IMR-90 (cell line): ENCODE measurements at regions not wholly inside any gene's neighbourhood (a gene's known extent, or its start where the extent isn't known, plus 50 kb on each side); places are given as distances from the start of the nearest gene placed in this dataset.

Experiments
- ATAC-seq: fragments of 200-7000 bp; cut with Tn5 transposase; 2 replicates; pipeline ENCODE4 v1.9.1; 2020; ENCODE audit warnings: low read depth, mild to moderate bottlenecking, moderate library complexity
- BruUV-seq: library from RNA; stranded (reverse); fragments of 400-500 nt; replicated peaks from 2 replicates; lab custom pipeline; 2021; lab: Mats Ljungman, UMichigan
- CTCF ChIA-PET: fragments of 300-600 bp; formaldehyde crosslinking; extraction: SDS; loops from one replicate; lab custom pipeline; 2021; ENCODE audit warnings: antibody characterized with exemption; lab: Yijun Ruan, JAX
- POLR2A ChIA-PET: fragments of 300-600 bp; sonication (Branson Sonifier 250); formaldehyde crosslinking; loops from one replicate; lab custom pipeline; 2022; ENCODE audit warnings: antibody characterized with exemption; ENCODE audit not compliant: unreplicated experiment; lab: Charles Lee
- DNase-seq: peaks from one replicate; pipeline ENCODE4 v3.0.0; 2013
- H2AFZ ChIP-seq: replicated peaks from 2 replicates; pipeline ENCODE3; 2013; ENCODE audit warnings: low read length, mild to moderate bottlenecking; ENCODE audit not compliant: poor library complexity
- H2AK5ac ChIP-seq: 2 replicates; pipeline ENCODE4 v1.6.1; 2013; ENCODE audit warnings: low read depth, low read length, inconsistent platforms
- H2AK9ac ChIP-seq: replicated peaks from 2 replicates; pipeline ENCODE3; 2013; ENCODE audit warnings: mild to moderate bottlenecking, low read depth, low read length, moderate library complexity; ENCODE audit not compliant: poor library complexity
- H2BK120ac ChIP-seq: 2 replicates; pipeline ENCODE4 v1.6.1; 2013; ENCODE audit warnings: low read depth, low read length, inconsistent platforms
- H2BK15ac ChIP-seq: 3 replicates; pipeline ENCODE4 v1.6.1; 2013; ENCODE audit warnings: low read depth, low read length, inconsistent platforms
- H2BK20ac ChIP-seq: 2 replicates; pipeline ENCODE4 v1.6.1; 2013; ENCODE audit warnings: low read depth, mild to moderate bottlenecking, inconsistent platforms, low read length, moderate library complexity
- H2BK5ac ChIP-seq: 2 replicates; pipeline ENCODE4 v1.6.1; 2013; ENCODE audit warnings: mild to moderate bottlenecking, low read depth, low read length, inconsistent platforms; ENCODE audit not compliant: poor library complexity, severe bottlenecking
- H3K14ac ChIP-seq: replicated peaks from 2 replicates; pipeline ENCODE4 v1.6.1; 2013; ENCODE audit warnings: low read depth, low read length, inconsistent platforms
- H3K18ac ChIP-seq: 2 replicates; pipeline ENCODE4 v1.6.1; 2013; ENCODE audit warnings: low read depth, low read length, control low read depth
- H3K23ac ChIP-seq: 2 replicates; pipeline ENCODE4 v1.6.1; 2013; ENCODE audit warnings: low read depth, low read length, inconsistent platforms
- H3K27ac ChIP-seq: 2 replicates; pipeline ENCODE4 v1.5.1; 2013; ENCODE audit warnings: mild to moderate bottlenecking, control low read depth, low read length; ENCODE audit not compliant: insufficient read depth
- H3K27me3 ChIP-seq: 2 replicates; pipeline ENCODE4 v1.6.1; 2013; ENCODE audit warnings: low read length; ENCODE audit not compliant: control insufficient read depth, insufficient read depth
- H3K36me3 ChIP-seq: 2 replicates; pipeline ENCODE4 v1.6.1; 2013; ENCODE audit warnings: low read length, mixed read lengths; ENCODE audit not compliant: control insufficient read depth, insufficient read depth
- H3K4ac ChIP-seq: 2 replicates; pipeline ENCODE4 v1.6.1; 2013; ENCODE audit warnings: low read depth, low read length, inconsistent platforms
- H3K4me1 ChIP-seq: 2 replicates; pipeline ENCODE4 v1.6.1; 2013; ENCODE audit warnings: low read length, mixed read lengths; ENCODE audit not compliant: control insufficient read depth, insufficient read depth
- H3K4me2 ChIP-seq: 2 replicates; pipeline ENCODE4 v1.6.1; 2013; ENCODE audit warnings: low read depth, mild to moderate bottlenecking, control low read depth, low read length, moderate library complexity
- H3K4me3 ChIP-seq: 2 replicates; pipeline ENCODE4 v1.5.1; 2013; ENCODE audit warnings: low read depth, mild to moderate bottlenecking, control low read depth, low read length, moderate library complexity; ENCODE audit not compliant: insufficient read depth
- H3K56ac ChIP-seq: 2 replicates; pipeline ENCODE4 v1.6.1; 2013; ENCODE audit warnings: low read length, inconsistent platforms; ENCODE audit not compliant: insufficient read depth; ENCODE audit errors: extremely low read depth
- H3K79me1 ChIP-seq, 2 experiments: 2 replicates each; pipeline ENCODE4 v1.6.1; 2013; ENCODE audit warnings: low read length in 2 of 2, inconsistent platforms in 1 of 2, low read depth in 1 of 2
- H3K9ac ChIP-seq: 2 replicates; pipeline ENCODE4 v1.6.1; 2013; ENCODE audit warnings: low read depth, low read length, control low read depth
- H3K9me1 ChIP-seq: 2 replicates; pipeline ENCODE4 v1.6.1; 2013; ENCODE audit warnings: low read length, inconsistent platforms; ENCODE audit not compliant: insufficient read depth
- H3K9me3 ChIP-seq: 2 replicates; pipeline ENCODE4 v1.6.1; 2013; ENCODE audit warnings: low read length; ENCODE audit not compliant: control insufficient read depth, insufficient read depth
- H4K20me1 ChIP-seq: 2 replicates; pipeline ENCODE4 v1.6.1; 2013; ENCODE audit warnings: low read length, inconsistent platforms; ENCODE audit not compliant: insufficient read depth
- H4K5ac ChIP-seq: 2 replicates; pipeline ENCODE4 v1.6.1; 2013; ENCODE audit warnings: mild to moderate bottlenecking, low read depth, low read length, control low read depth
- H4K8ac ChIP-seq, 2 experiments: 2 replicates each; pipeline ENCODE4 v1.6.1; 2013; ENCODE audit warnings: low read depth in 2 of 2, low read length in 2 of 2, control low read depth in 1 of 2, inconsistent platforms in 1 of 2
- H4K91ac ChIP-seq: 2 replicates; pipeline ENCODE4 v1.6.1; 2013; ENCODE audit warnings: low read depth, low read length, inconsistent platforms; ENCODE audit not compliant: insufficient read depth
- WGBS, 2 experiments: methylation state at CpG; one replicate each; pipeline versions ENCODE4 v1.1.5 to v1.1.7; 2013; ENCODE audit warnings: missing lambda C conversion rate in 2 of 2; ENCODE audit not compliant: insufficient read length in 1 of 2; ENCODE audit errors: extremely low coverage in 2 of 2; 5-methylcytosine and 5-hydroxymethylcytosine counted together
- dilution Hi-C: fragments of 300-500 bp; cut with HindIII; formaldehyde crosslinking; loops from one replicate; pipeline ENCODE4 v1.14.3; 2018; ENCODE audit warnings: low sequenced_read_pairs; ENCODE audit not compliant: unreplicated experiment
- in situ Hi-C: fragments of 300-500 bp; cut with MboI; formaldehyde crosslinking; loops from 3 replicates; pipeline ENCODE4 v1.14.3; 2019; ENCODE audit warnings: low sequenced_read_pairs, inconsistent platforms, mixed read lengths
- intact Hi-C: fragments of 100-400 bp; cut with micrococcal nuclease; formaldehyde crosslinking; loops from 2 replicates; pipeline ENCODE4 v1.10.0; 2022
- TF ChIP-seq, protein P1 (sequence below): conservative IDR thresholded peaks from 2 replicates; pipeline ENCODE4 v1.5.1; 2012; ENCODE audit warnings: mild to moderate bottlenecking, low read depth, low read length, improper control_type of control experiment

DNA sequence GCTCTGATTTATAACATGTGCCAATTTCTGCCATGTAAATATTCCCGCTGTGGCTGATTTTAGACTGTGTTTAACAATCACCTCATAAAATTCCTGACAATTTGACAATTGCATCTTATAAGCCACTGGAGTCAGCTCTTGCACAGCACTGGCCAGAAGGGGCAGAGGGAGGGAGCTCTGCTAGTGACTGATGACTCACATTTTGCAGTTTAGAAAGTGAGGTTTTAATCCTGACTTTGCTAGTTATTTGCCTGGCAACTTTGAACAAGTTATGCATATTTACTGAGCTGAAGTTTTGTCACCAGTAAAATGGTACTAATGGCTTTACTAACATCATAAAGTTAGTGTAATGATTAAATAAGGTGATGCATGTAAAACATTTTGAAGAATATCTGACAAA is 452.3 kb downstream of the CNTNAP4 start:
- Histone ChIP-seq H2BK15ac (no peak overlapping the region), H4K8ac (no peak overlapping the region), H2BK120ac (no peak overlapping the region), H4K91ac (no peak overlapping the region), H3K4me2 (no peak overlapping the region), H2AFZ (no peak overlapping the region), H3K18ac (no peak overlapping the region), H4K5ac (no peak overlapping the region), H3K14ac (no peak overlapping the region), H3K9ac (no peak overlapping the region), H2AK9ac (no peak overlapping the region), H3K79me1 (no peaks in the 10 kb centered on the region), H3K27ac (no peak overlapping the region), H3K27me3 (no peaks in the 10 kb centered on the region), H3K56ac (no peak overlapping the region), H2BK5ac (no peak overlapping the region), H3K4ac (no peak overlapping the region), H2AK5ac (no peak overlapping the region), H3K4me1 (no peaks in the 10 kb centered on the region), H3K9me1 (no peaks in the 10 kb centered on the region), H2BK20ac (no peak overlapping the region), H3K4me3 (no peak overlapping the region), H3K9me3 (peaks cover 6% of the 10 kb centered on the region), H4K20me1 (no peaks in the 10 kb centered on the region), H3K23ac (no peak overlapping the region), H3K36me3 (no peaks in the 10 kb centered on the region)
- TF ChIP-seq, protein P1, sequence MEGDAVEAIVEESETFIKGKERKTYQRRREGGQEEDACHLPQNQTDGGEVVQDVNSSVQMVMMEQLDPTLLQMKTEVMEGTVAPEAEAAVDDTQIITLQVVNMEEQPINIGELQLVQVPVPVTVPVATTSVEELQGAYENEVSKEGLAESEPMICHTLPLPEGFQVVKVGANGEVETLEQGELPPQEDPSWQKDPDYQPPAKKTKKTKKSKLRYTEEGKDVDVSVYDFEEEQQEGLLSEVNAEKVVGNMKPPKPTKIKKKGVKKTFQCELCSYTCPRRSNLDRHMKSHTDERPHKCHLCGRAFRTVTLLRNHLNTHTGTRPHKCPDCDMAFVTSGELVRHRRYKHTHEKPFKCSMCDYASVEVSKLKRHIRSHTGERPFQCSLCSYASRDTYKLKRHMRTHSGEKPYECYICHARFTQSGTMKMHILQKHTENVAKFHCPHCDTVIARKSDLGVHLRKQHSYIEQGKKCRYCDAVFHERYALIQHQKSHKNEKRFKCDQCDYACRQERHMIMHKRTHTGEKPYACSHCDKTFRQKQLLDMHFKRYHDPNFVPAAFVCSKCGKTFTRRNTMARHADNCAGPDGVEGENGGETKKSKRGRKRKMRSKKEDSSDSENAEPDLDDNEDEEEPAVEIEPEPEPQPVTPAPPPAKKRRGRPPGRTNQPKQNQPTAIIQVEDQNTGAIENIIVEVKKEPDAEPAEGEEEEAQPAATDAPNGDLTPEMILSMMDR, result no peak
- intact Hi-C loops (no loop called here), dilution Hi-C loops (no loop called here), in situ Hi-C loops (no loop called here)
- no CpG with 5 or more reads among the region's 1 CpG for WGBS, 2 experiments
- no peak for DNase-seq
- CTCF ChIA-PET, result no interaction called here
- ATAC-seq, result no peak
- POLR2A ChIA-PET, result no interaction called here
- BruUV-seq, result no TSS peak
